OCI-LY3 (cell line): ENCODE measurements at regions not wholly inside any gene's neighbourhood (a gene's known extent, or its start where the extent isn't known, plus 50 kb on each side); places are given as distances from the start of the nearest gene placed in this dataset.

Source experiments
- H2AFZ ChIP-seq: fragments of 200-600, 300-600 bp; shearing (Covaris generic); 2 replicates; pipeline ENCODE4 v1.6.0; 2014; ENCODE audit warnings: antibody characterized with exemption, low read depth, low read length
- H3K27ac ChIP-seq: fragments of 200-600, 300-600 bp; sonication (generic); 2 replicates; pipeline ENCODE4 v1.5.1; 2014; ENCODE audit warnings: mild to moderate bottlenecking, low read length, moderate library complexity, mixed read lengths
- H3K27me3 ChIP-seq: fragments of 200-600, 300-600 bp; sonication (generic); 2 replicates; pipeline ENCODE4 v1.6.1; 2014; ENCODE audit warnings: low read depth, low read length, mixed read lengths
- H3K36me3 ChIP-seq: fragments of 200-600, 300-600 bp; sonication (generic); replicated peaks from 2 replicates; pipeline ENCODE3; 2014; ENCODE audit warnings: low read depth, low read length, mixed read lengths
- H3K4me1 ChIP-seq: fragments of 300-600, 200-600 bp; sonication (generic); 2 replicates; pipeline ENCODE4 v1.6.1; 2014; ENCODE audit warnings: low read length, mixed read lengths
- H3K4me2 ChIP-seq: fragments of 200-600, 300-600 bp; sonication (generic); 2 replicates; pipeline ENCODE4 v1.6.1; 2014; ENCODE audit warnings: low read length, mixed read lengths
- H3K4me3 ChIP-seq: fragments of 300-600, 200-600 bp; sonication (generic); 2 replicates; pipeline ENCODE4 v1.5.1; 2014; ENCODE audit warnings: antibody characterized with exemption, mild to moderate bottlenecking, low read length, moderate library complexity
- H3K79me2 ChIP-seq: fragments of 300-600, 200-600 bp; shearing (Covaris generic); 2 replicates; pipeline ENCODE4 v1.6.1; 2014; ENCODE audit warnings: mild to moderate bottlenecking, low read length, mixed read lengths
- H3K9ac ChIP-seq: fragments of 300-600, 200-600 bp; shearing (Covaris generic); 2 replicates; pipeline ENCODE4 v1.6.0; 2014; ENCODE audit warnings: mild to moderate bottlenecking, low read length, moderate library complexity
- H3K9me3 ChIP-seq: fragments of 200-600, 300-600 bp; shearing (Covaris generic); 2 replicates; pipeline ENCODE4 v1.6.1; 2014; ENCODE audit warnings: low read length, mixed read lengths; ENCODE audit not compliant: insufficient read depth
- H4K20me1 ChIP-seq: fragments of 200-600, 300-600 bp; sonication (generic); 2 replicates; pipeline ENCODE4 v1.6.1; 2016; ENCODE audit warnings: low read length, mixed read lengths; ENCODE audit not compliant: insufficient read depth
- EZH2phosphoT487 ChIP-seq: fragments of 200-600 bp; shearing (Covaris generic); IDR thresholded peaks from 2 replicates; pipeline ENCODE4 v1.6.1; 2018; ENCODE audit warnings: antibody characterized with exemption, mixed run types, low read depth
- TF ChIP-seq, protein P1 (sequence below): fragments of 200-600, 300-600 bp; sonication (generic); IDR thresholded peaks from 2 replicates; pipeline ENCODE4 v1.5.1; 2014; ENCODE audit warnings: antibody characterized with exemption, low read length, low read depth

DNA sequence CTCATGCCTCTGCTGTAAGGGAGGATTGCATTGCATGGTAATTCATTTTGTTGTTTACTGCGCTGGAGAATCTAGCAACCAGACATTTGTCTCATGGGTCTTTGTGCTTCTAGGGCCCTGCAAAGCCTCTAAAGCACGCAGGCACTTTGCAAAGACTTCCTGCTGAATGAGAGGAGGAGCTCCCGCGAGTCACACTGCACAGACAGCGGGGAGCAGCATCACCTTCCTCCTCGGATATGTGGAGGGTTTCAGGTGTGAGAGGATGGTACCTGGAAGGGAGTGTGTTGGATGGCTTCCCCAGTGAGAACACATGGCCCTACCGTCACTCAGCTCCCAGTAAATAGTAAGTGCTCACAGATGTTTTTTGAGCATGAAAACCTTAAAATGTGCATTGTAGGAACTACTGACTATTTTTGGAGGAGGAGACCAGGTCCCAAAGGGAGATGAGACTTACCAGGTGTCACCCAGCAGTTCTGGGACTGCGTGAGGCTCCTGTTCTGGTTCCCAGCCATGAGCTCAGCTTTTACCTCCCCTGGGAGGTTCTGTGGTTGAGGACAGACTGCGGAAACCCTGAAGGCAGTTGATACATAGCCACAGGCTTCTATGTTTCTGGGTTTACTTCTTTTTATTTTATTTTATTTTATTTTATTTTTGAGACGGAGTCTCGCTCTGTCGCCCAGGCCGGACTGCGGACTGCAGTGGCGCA lies 278.0 kb downstream of the FGF9 start:
- H3K27me3 ChIP-seq = no peaks in the 10 kb centered on the region
- H4K20me1 ChIP-seq = no peaks in the 10 kb centered on the region

DNA sequence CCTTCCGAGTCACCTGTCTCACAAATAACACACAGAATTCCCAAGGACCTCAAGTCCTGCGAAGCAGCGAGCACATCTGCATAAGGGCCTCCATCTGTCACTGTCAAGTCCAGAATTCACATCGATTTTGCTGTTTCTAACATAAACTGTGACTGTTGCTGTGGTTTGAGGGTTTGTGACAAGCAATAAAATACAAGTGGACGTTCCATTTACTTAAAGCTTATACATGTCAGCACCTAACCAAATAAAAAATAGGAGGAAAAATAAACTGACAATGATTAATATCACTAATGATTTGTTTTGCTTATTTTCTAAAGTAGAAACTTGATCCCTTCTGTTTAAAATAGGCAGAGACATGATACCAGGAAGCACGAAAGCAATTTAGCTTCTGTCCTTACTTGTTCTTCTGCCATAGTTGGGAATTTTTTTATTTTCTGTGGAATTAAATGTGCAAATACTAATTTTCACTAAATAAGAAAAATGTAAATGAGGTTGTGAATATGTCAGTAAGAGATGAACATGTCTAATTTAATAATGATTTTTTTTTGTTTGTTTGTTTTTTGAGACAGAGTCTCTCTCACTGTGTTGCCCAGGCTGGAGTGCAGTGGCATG lies 279.1 kb downstream of the FGF9 start:
- Histone ChIP-seq H3K36me3 (no peaks in the 10 kb centered on the region), H3K4me2 (no peak overlapping the region), H4K20me1 (no peaks in the 10 kb centered on the region), H3K79me2 (no peaks in the 10 kb centered on the region), H3K9ac (no peak overlapping the region), H2AFZ (no peak overlapping the region), H3K4me3 (no peak overlapping the region), H3K27ac (no peak overlapping the region), H3K9me3 (no peaks in the 10 kb centered on the region; the same call in 1 of the 2 replicates), H3K4me1 (no peaks in the 10 kb centered on the region), H3K27me3 (no peaks in the 10 kb centered on the region)
- no peak for TF ChIP-seq EZH2phosphoT487
- TF ChIP-seq, protein P1, sequence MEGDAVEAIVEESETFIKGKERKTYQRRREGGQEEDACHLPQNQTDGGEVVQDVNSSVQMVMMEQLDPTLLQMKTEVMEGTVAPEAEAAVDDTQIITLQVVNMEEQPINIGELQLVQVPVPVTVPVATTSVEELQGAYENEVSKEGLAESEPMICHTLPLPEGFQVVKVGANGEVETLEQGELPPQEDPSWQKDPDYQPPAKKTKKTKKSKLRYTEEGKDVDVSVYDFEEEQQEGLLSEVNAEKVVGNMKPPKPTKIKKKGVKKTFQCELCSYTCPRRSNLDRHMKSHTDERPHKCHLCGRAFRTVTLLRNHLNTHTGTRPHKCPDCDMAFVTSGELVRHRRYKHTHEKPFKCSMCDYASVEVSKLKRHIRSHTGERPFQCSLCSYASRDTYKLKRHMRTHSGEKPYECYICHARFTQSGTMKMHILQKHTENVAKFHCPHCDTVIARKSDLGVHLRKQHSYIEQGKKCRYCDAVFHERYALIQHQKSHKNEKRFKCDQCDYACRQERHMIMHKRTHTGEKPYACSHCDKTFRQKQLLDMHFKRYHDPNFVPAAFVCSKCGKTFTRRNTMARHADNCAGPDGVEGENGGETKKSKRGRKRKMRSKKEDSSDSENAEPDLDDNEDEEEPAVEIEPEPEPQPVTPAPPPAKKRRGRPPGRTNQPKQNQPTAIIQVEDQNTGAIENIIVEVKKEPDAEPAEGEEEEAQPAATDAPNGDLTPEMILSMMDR = no peak

More for the DNA sequence above, 278.0 kb downstream of the FGF9 start:
- no peaks in the 10 kb centered on the region for H3K79me2 ChIP-seq
- no peaks in the 10 kb centered on the region for H3K4me1 ChIP-seq
- no peak overlapping the region for H3K9ac ChIP-seq
- peaks cover 6% of the 10 kb centered on the region for H3K9me3 ChIP-seq
- H3K27ac ChIP-seq = no peak overlapping the region
- no peaks in the 10 kb centered on the region for H3K36me3 ChIP-seq
- TF ChIP-seq, protein P1 = no peak
- TF ChIP-seq EZH2phosphoT487 = no peak
- no peak overlapping the region for H2AFZ ChIP-seq
- no peak overlapping the region for H3K4me2 ChIP-seq
- no peak overlapping the region for H3K4me3 ChIP-seq

DNA sequence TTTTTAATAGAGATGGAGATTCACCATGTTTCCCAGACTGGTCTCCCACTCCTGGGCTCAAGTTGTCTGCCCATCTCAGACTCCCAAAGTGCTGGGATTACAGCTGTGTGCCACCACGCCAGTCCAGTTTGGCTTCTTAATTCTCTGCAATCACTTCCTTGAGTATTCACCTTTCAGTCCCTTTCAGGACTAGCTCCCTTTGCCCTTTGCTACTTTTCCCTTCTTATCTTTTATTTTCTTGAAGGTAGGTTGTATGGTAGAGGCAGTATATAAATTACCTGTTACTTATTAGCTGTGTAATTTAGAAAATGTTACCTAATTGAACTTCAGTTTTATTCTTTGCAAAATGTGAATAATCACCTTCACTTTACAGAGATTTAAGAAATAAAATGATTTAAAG lies 285.8 kb downstream of the FGF9 start:
- Histone ChIP-seq H3K79me2 (no peaks in the 10 kb centered on the region), H2AFZ (no peak overlapping the region), H3K4me2 (no peak overlapping the region), H3K4me3 (no peak overlapping the region), H3K27me3 (no peaks in the 10 kb centered on the region), H4K20me1 (no peaks in the 10 kb centered on the region), H3K36me3 (no peaks in the 10 kb centered on the region), H3K9me3 (no peaks in the 10 kb centered on the region), H3K27ac (no peak overlapping the region), H3K9ac (no peak overlapping the region), H3K4me1 (no peaks in the 10 kb centered on the region)
- TF ChIP-seq, protein P1 = no peak
- TF ChIP-seq EZH2phosphoT487 = no peak

DNA sequence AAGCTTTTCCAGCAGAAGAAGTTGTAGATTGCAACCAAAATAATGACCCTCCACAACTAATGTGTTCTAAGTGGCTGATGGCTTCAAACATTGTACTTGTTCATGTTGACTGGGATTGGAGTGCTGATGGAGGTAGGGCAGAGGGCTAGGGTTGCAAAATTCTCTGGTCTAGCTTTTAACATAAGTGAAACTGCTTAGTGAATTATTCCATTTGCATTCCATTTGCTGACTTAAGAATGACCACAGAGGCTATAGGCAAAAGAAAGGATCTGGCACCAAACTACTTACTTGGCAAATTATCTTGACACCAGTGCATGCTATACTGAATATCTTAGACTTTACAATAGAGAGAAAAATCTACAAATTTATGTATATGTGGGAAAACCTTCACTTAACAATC lies 287.0 kb downstream of the FGF9 start:
- TF ChIP-seq, protein P1 = no peak
- TF ChIP-seq EZH2phosphoT487 = no peak
- Histone ChIP-seq H3K36me3 (no peaks in the 10 kb centered on the region), H3K9ac (no peak overlapping the region)

More for the DNA sequence above, 287.0 kb downstream of the FGF9 start:
- no peaks in the 10 kb centered on the region for H3K4me1 ChIP-seq
- no peaks in the 10 kb centered on the region for H3K9me3 ChIP-seq
- no peak overlapping the region for H3K27ac ChIP-seq
- no peaks in the 10 kb centered on the region for H3K79me2 ChIP-seq
- no peak overlapping the region for H2AFZ ChIP-seq
- H4K20me1 ChIP-seq = no peaks in the 10 kb centered on the region
- H3K4me2 ChIP-seq = no peak overlapping the region
- no peaks in the 10 kb centered on the region for H3K27me3 ChIP-seq
- no peak overlapping the region for H3K4me3 ChIP-seq
